Choroid plexus epithelial cell (primary cell): ENCODE measurements at regions not wholly inside any gene's neighbourhood (a gene's known extent, or its start where the extent isn't known, plus 50 kb on each side); places are given as distances from the start of the nearest gene placed in this dataset.
A peak's percentile ranks its signal among the peaks of the same experiment; 100 is the strongest.

Source experiments
- DNase-seq: peaks from one replicate; pipeline ENCODE4 v3.0.0-alpha.2; 2010; ENCODE audit warnings: low read depth
- H3K4me3 ChIP-seq: 2 replicates; pipeline ENCODE4 v1.5.1; 2011; ENCODE audit warnings: low read depth, mild to moderate bottlenecking, control low read depth, low read length, moderate library complexity
- TF ChIP-seq, protein P1 (sequence below): conservative IDR thresholded peaks from 2 replicates; pipeline ENCODE4 v1.5.1; 2011; ENCODE audit warnings: low read depth, mild to moderate bottlenecking, control low read depth, inconsistent platforms, low read length, moderate library complexity

DNA sequence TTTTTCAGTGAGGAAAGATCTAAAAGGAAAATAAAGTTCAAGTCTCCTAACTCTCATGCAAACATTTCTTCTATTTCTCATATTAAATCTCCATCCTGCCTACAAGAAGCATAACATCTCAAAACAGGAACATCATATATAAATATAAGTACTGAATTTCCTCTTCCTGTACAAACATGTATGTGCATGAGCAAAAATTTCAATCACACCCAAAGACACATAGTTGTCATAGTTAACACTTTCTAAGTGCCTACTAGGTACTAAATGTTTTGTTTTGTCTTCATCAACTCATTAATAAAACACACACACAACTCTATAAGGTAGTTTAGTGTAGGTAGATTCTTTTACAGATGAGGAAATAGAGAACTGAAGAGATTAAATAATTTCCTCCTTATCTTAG, 237.1 kb upstream of the ADGRL2 start:
- TF ChIP-seq, protein P1, sequence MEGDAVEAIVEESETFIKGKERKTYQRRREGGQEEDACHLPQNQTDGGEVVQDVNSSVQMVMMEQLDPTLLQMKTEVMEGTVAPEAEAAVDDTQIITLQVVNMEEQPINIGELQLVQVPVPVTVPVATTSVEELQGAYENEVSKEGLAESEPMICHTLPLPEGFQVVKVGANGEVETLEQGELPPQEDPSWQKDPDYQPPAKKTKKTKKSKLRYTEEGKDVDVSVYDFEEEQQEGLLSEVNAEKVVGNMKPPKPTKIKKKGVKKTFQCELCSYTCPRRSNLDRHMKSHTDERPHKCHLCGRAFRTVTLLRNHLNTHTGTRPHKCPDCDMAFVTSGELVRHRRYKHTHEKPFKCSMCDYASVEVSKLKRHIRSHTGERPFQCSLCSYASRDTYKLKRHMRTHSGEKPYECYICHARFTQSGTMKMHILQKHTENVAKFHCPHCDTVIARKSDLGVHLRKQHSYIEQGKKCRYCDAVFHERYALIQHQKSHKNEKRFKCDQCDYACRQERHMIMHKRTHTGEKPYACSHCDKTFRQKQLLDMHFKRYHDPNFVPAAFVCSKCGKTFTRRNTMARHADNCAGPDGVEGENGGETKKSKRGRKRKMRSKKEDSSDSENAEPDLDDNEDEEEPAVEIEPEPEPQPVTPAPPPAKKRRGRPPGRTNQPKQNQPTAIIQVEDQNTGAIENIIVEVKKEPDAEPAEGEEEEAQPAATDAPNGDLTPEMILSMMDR, result no peak
- H3K4me3 ChIP-seq, result no peak overlapping the region
- no peak for DNase-seq

GRCh38 chr1:81562934-81563333, 237.8 kb upstream of the ADGRL2 start:
- no peak overlapping the region for H3K4me3 ChIP-seq
- DNase-seq, result no peak
- TF ChIP-seq, protein P1, result no peak

DNA sequence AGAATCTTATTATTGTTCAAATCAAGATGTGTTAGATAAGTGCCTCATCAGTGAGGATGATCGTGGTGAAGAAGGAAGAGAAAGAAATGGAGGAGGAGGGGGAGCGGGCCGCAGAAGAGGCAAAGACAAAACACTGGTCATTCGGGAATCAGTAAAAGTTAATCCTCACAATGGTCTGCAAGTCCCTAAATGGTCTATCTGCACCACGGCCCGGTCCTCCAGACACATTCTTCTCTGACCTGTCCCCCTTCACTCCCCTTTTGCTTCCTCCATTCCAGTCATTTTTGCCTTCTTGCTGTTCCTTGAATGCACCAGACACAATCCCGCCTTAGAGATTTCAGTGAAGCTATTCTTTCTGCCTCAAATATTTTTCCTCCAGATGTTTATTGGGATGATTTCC, 240.1 kb upstream of the ADGRL2 start:
- DNase-seq, result no peak
- TF ChIP-seq, protein P1, result no peak
- H3K4me3 ChIP-seq, result no peak overlapping the region

DNA sequence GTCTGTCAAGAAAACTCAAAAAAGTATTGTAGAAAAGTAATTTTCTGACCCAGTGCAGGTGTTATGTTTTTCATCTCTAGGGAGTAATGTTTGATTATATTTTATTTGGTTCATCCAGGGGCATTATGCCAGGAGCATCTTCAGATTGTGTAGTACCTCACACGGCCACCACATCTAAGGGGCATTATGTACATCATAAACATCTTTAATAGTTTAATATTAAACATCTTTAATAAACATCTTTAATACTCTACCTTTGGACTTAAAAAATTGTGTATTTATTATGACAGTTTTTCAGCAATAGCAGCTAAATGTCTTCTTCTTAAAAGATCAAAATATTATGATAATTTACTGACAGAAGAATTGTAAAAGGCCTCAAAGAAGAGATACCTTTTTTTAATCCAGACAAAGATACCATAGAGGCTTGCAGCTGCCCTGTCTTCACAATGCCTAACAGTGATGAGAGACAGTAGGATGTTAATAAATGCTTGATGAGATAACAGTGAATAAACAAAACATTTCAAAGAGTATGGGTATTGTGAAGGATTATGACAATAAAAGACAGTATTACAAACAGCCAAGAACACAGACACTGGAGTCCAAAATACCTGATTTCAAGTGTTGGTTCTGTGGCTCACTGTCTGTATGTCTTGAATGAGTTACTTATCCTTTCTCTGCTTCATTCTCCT, 240.9 kb upstream of the ADGRL2 start:
- DNase-seq, result peak; percentile 34
- no peak overlapping the region for H3K4me3 ChIP-seq
- TF ChIP-seq, protein P1, result peak; percentile 46

GRCh38 chr1:81558291-81559076, 242.2 kb upstream of the ADGRL2 start:
- TF ChIP-seq, protein P1, result no peak
- H3K4me3 ChIP-seq, result no peak overlapping the region
- peak; percentile 49 for DNase-seq

GRCh38 chr1:81556968-81557367, 243.8 kb upstream of the ADGRL2 start:
- DNase-seq, result no peak
- TF ChIP-seq, protein P1, result no peak
- no peak overlapping the region for H3K4me3 ChIP-seq
